ENCODE measurements at regions not wholly inside any gene's neighbourhood (a gene's known extent, or its start where the extent isn't known, plus 50 kb on each side); places are given as distances from the start of the nearest gene placed in this dataset.
"Not testable (repeated sequence)": the region's sequence is repeated elsewhere in the genome, so short reads cannot be mapped to it uniquely, and the experiment has no call there.

DNA sequence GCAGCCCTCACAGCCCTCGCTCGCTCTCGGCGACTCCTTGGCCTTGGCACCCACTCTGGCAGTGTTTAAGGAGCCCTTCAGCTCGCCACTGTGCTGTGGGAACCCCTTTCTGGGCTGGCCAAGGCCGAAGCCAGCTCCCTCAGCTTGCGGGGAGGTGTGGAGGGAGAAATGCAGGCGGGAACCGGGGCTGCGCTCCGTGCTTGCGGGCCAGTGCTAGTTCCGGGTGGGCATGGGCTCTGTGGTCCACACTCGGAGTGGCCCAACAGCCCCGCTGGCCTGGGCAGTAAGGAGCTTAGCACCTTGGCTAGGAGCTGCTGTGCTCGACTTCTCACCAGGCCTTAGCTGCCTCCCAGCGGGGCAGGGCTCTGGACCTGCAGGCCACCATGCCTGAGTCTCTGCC is 192.6 kb downstream of the COX18 start:
- H3K27me3 ChIP-seq: no peaks in the 10 kb centered on the region
- H3K27ac ChIP-seq: no peak overlapping the region
- no peaks in the 10 kb centered on the region for H3K36me3 ChIP-seq
- ATAC-seq (ENCODE audit: low FRiP score in 2 of 2) (no peak), DNase-seq (peak in 1 of 2 donors; percentile 69)
- H3K9me3 ChIP-seq: no peaks in the 10 kb centered on the region
- H3K4me1 ChIP-seq: no peaks in the 10 kb centered on the region
- H3K4me3 ChIP-seq: no peak overlapping the region
- TF ChIP-seq EP300 (IDR thresholded peaks at IDR 0.05) (no peak), POLR2A (IDR thresholded peaks at IDR 0.05) (no peak), POLR2AphosphoS5 (IDR thresholded peaks at IDR 0.05) (no peak)
- TF ChIP-seq, protein P1, sequence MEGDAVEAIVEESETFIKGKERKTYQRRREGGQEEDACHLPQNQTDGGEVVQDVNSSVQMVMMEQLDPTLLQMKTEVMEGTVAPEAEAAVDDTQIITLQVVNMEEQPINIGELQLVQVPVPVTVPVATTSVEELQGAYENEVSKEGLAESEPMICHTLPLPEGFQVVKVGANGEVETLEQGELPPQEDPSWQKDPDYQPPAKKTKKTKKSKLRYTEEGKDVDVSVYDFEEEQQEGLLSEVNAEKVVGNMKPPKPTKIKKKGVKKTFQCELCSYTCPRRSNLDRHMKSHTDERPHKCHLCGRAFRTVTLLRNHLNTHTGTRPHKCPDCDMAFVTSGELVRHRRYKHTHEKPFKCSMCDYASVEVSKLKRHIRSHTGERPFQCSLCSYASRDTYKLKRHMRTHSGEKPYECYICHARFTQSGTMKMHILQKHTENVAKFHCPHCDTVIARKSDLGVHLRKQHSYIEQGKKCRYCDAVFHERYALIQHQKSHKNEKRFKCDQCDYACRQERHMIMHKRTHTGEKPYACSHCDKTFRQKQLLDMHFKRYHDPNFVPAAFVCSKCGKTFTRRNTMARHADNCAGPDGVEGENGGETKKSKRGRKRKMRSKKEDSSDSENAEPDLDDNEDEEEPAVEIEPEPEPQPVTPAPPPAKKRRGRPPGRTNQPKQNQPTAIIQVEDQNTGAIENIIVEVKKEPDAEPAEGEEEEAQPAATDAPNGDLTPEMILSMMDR (IDR thresholded peaks at IDR 0.05): no peak
- WGBS, 2 donors: 80 to 89% methylated on average over 6 to 7 of the region's 17 CpGs

DNA sequence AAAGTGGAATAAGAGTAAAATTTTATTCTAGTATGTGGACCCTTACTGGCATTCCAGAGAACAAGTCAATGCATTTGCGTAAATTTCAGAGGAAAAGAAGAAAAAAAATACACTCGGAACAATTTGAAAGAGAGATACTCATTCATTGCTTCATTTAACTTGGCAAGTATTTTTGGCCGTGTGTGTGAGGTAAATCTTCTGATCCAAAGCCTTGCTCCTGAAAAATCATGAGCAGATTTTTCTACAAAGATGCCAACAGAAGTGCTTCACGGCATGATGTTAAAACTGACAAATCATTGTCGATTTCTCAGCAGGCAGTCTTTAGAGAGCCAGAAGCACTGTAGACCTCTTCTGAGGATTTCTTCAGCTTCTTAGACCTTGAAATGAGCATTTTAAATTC is 194.0 kb downstream of the COX18 start:
- Histone ChIP-seq H3K9me3 (no peaks in the 10 kb centered on the region), H3K27me3 (no peaks in the 10 kb centered on the region), H3K4me1 (no peaks in the 10 kb centered on the region), H3K4me3 (no peak overlapping the region), H3K36me3 (no peaks in the 10 kb centered on the region), H3K27ac (no peak overlapping the region)
- 83 to 84% methylated on average over 5 of the region's 5 CpGs for WGBS, 2 donors
- DNase-seq (no peak), ATAC-seq (ENCODE audit: low FRiP score in 2 of 2) (peak in 1 of 2 donors; percentile 26)
- TF ChIP-seq POLR2AphosphoS5 (IDR thresholded peaks at IDR 0.05) (no peak), POLR2A (IDR thresholded peaks at IDR 0.05) (no peak), EP300 (IDR thresholded peaks at IDR 0.05) (no peak)
- TF ChIP-seq, protein P1 (IDR thresholded peaks at IDR 0.05): no peak

DNA sequence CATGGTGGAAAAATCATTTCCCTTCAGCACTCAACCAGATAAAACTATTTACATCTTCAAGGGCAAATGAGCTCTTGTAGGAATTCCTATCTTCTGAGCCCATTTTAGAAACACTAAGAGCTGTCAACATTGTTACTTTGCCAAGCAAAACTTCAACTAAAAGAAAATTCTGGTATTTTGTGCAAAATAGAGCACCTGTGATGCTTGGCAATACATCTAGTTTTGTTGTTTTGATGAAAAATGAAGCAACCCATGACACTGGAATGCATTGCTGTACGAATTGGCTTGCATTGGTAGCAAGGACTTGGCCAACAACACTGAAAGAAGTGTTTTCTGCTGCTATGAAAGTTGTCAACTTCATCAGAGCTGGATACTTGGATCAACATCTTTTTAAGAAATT is 194.4 kb downstream of the COX18 start:
- no peak overlapping the region for H3K27ac ChIP-seq
- 33 to 59% methylated on average over 1 of the region's 1 CpG for whole genome bisulfite sequencing, 2 donors
- H3K36me3 ChIP-seq: no peaks in the 10 kb centered on the region
- H3K27me3 ChIP-seq: no peaks in the 10 kb centered on the region
- DNase-seq (no peak), ATAC-seq (ENCODE audit: low FRiP score in 2 of 2) (peak in 1 of 2 donors; percentile 17)
- TF ChIP-seq, protein P1 (IDR thresholded peaks at IDR 0.05): no peak
- TF ChIP-seq EP300 (IDR thresholded peaks at IDR 0.05): no peak
- TF ChIP-seq POLR2A (IDR thresholded peaks at IDR 0.05): no peak
- no peak for TF ChIP-seq POLR2AphosphoS5 (IDR thresholded peaks at IDR 0.05)
- no peak overlapping the region for H3K4me3 ChIP-seq
- no peaks in the 10 kb centered on the region for H3K9me3 ChIP-seq
- no peaks in the 10 kb centered on the region for H3K4me1 ChIP-seq

DNA sequence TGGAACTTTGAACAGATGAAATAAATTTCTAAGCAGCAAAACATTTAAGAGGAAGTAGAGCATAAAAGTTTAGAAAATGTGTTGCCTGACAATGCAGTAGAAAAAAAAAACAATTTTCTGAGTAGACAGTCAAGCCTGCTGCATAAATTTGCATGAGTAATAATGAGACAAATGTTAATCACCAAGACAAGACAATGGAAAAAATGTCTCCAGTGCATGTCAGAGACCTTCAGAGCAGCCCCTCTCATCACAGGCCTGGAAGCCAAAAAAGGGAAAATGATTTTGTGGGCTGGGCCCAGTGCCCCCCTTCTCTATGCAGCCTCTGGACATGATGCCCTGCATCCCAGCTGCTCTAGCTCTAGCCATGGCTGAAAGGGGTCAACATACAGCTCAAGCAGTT is 204.6 kb downstream of the COX18 start:
- no peaks in the 10 kb centered on the region for H3K4me1 ChIP-seq

DNA sequence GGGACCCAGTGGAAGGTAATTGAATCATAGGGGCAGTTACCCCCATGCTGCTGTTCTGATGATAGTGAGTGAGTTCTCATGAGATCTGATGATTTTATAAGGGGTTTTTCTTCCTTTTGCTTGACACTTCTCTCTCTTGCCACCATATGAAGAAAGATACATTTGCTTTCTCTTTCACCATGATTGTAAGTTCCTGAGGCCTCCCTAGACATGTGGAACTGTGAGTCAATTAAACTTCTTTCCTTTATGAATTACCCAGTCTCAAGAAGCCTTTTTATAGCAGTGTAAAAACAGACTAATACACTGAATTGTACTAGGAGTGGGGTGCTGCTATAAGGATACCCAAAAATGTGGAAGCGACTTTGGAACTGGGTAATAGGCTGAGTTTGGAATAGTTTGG is 205.2 kb downstream of the COX18 start:
- WGBS, 2 donors: 82 to 85% methylated on average over 1 of the region's 1 CpG
- not testable (repeated sequence) for H3K36me3 ChIP-seq; H3K4me1 ChIP-seq; DNase-seq; ATAC-seq (ENCODE audit: low FRiP score in 2 of 2); H3K4me3 ChIP-seq; H3K27me3 ChIP-seq; H3K27ac ChIP-seq
- H3K9me3 ChIP-seq: peaks cover 0 to 16% (median 6%) of the 10 kb centered on the region in 4 donors

More for the DNA sequence above, 204.6 kb downstream of the COX18 start:
- H3K27ac ChIP-seq: no peak overlapping the region
- peaks cover 0 to 16% (median 6%) of the 10 kb centered on the region in 4 donors for H3K9me3 ChIP-seq
- H3K27me3 ChIP-seq: no peaks in the 10 kb centered on the region
- DNase-seq (no peak), ATAC-seq (ENCODE audit: low FRiP score in 2 of 2) (no peak)
- H3K4me3 ChIP-seq: no peak overlapping the region
- no peaks in the 10 kb centered on the region for H3K36me3 ChIP-seq
- TF ChIP-seq POLR2AphosphoS5 (IDR thresholded peaks at IDR 0.05) (no peak), EP300 (IDR thresholded peaks at IDR 0.05) (no peak), POLR2A (IDR thresholded peaks at IDR 0.05) (no peak)
- TF ChIP-seq, protein P1 (IDR thresholded peaks at IDR 0.05): no peak

All from upper lobe of left lung (tissue), 6 donors.